Endodermal cell (in vitro differentiated cells): ENCODE measurements at regions not wholly inside any gene's neighbourhood (a gene's known extent, or its start where the extent isn't known, plus 50 kb on each side); places are given as distances from the start of the nearest gene placed in this dataset.

Source experiments
- DNase-seq: peaks from one replicate; pipeline ENCODE4 v3.0.0-alpha.2; 2017
- H3K27ac ChIP-seq: 2 replicates; pipeline ENCODE4 v1.5.1; 2013; ENCODE audit warnings: mild to moderate bottlenecking, low read depth, low read length, moderate library complexity
- H3K27me3 ChIP-seq: 2 replicates; pipeline ENCODE4 v1.6.1; 2013; ENCODE audit warnings: mild to moderate bottlenecking, low read length, moderate library complexity; ENCODE audit not compliant: insufficient read depth, control insufficient read depth, poor library complexity, severe bottlenecking
- H3K36me3 ChIP-seq: 2 replicates; pipeline ENCODE4 v1.7.0; 2013; ENCODE audit warnings: mild to moderate bottlenecking, low read length, moderate library complexity; ENCODE audit not compliant: control insufficient read depth, insufficient read depth
- H3K4me1 ChIP-seq: one replicate; pipeline ENCODE4 v1.7.0; 2013; ENCODE audit warnings: low read length; ENCODE audit not compliant: control insufficient read depth, insufficient read depth
- H3K4me3 ChIP-seq: 2 replicates; pipeline ENCODE4 v1.5.1; 2013; ENCODE audit warnings: mild to moderate bottlenecking, low read length, moderate library complexity
- H3K9ac ChIP-seq: 2 replicates; pipeline ENCODE4 v1.6.1; 2013; ENCODE audit warnings: mild to moderate bottlenecking, low read length, moderate library complexity; ENCODE audit not compliant: poor library complexity, severe bottlenecking; ENCODE audit errors: extremely low read depth
- H3K9me3 ChIP-seq: 2 replicates; pipeline ENCODE4 v1.6.1; 2013; ENCODE audit warnings: mild to moderate bottlenecking, low read length, moderate library complexity; ENCODE audit not compliant: control insufficient read depth
- H3K27ac Mint-ChIP-seq: 2 replicates; pipeline ENCODE4 v1.8.0; 2020; ENCODE audit warnings: mixed read lengths
- H3K27me3 Mint-ChIP-seq: 2 replicates; pipeline ENCODE4 v1.8.0; 2021; ENCODE audit warnings: mild to moderate bottlenecking, mixed read lengths; ENCODE audit not compliant: insufficient read depth
- H3K36me3 Mint-ChIP-seq: 2 replicates; pipeline ENCODE4 v1.8.0; 2020; ENCODE audit warnings: low read depth, mixed read lengths
- H3K4me1 Mint-ChIP-seq: 2 replicates; pipeline ENCODE4 v1.8.0; 2020; ENCODE audit warnings: mixed read lengths
- H3K4me3 Mint-ChIP-seq: 2 replicates; pipeline ENCODE4 v1.8.0; 2020; ENCODE audit warnings: mild to moderate bottlenecking, moderate library complexity, mixed read lengths
- H3K9me3 Mint-ChIP-seq: 2 replicates; pipeline ENCODE4 v1.8.0; 2020; ENCODE audit warnings: mild to moderate bottlenecking, mixed read lengths
- CTCF ChIP-seq: fragments of 200-600 bp; sonication (generic); conservative IDR thresholded peaks from 2 replicates; pipeline ENCODE4 v1.5.0; 2021; ENCODE audit warnings: antibody characterized with exemption, mild to moderate bottlenecking
- WGBS, 2 experiments: methylation state at CpG; one replicate each; pipeline versions ENCODE4 v1.1.5 to v1.1.7; 2013; ENCODE audit warnings: missing lambda C conversion rate in 2 of 2, mixed read lengths in 1 of 2; ENCODE audit not compliant: insufficient coverage in 1 of 2, insufficient read length in 1 of 2; 5-methylcytosine and 5-hydroxymethylcytosine counted together

GRCh38 chr13:90455067-90455466, 892.4 kb upstream of the MIR17HG start:
- Mint-ChIP-seq H3K4me3 (no peak overlapping the region), H3K4me1 (no peaks in the 10 kb centered on the region), H3K36me3 (no peaks in the 10 kb centered on the region), H3K9me3 (peaks cover 2% of the 10 kb centered on the region), H3K27ac (no peak overlapping the region), H3K27me3 (no peaks in the 10 kb centered on the region)
- Histone ChIP-seq H3K27me3 (no peaks in the 10 kb centered on the region), H3K4me1 (no peaks in the 10 kb centered on the region), H3K27ac (no peak overlapping the region), H3K9me3 (no peaks in the 10 kb centered on the region), H3K4me3 (no peak overlapping the region), H3K36me3 (no peaks in the 10 kb centered on the region), H3K9ac (no peak overlapping the region)
- no peak for DNase-seq
- no peak for TF ChIP-seq CTCF
- 88% methylated on average over 1 of the region's 1 CpG; no CpG with 5 or more reads in 1 of the 2 experiments for WGBS, 2 experiments

- no peak for TF ChIP-seq CTCF
- H3K36me3 Mint-ChIP-seq: no peaks in the 10 kb centered on the region
- Histone ChIP-seq H3K36me3 (no peaks in the 10 kb centered on the region), H3K27me3 (no peaks in the 10 kb centered on the region), H3K27ac (no peak overlapping the region), H3K4me1 (no peaks in the 10 kb centered on the region), H3K9ac (no peak overlapping the region), H3K4me3 (no peak overlapping the region), H3K9me3 (no peaks in the 10 kb centered on the region)
- H3K27ac Mint-ChIP-seq: no peak overlapping the region
- H3K4me1 Mint-ChIP-seq: no peaks in the 10 kb centered on the region
- H3K27me3 Mint-ChIP-seq: no peaks in the 10 kb centered on the region
- peaks cover 2% of the 10 kb centered on the region for H3K9me3 Mint-ChIP-seq
- WGBS, 2 experiments: 75 to 96% methylated on average over 3 to 4 of the region's 4 CpGs
- no peak overlapping the region for H3K4me3 Mint-ChIP-seq
- DNase-seq: no peak
Observed at GRCh38 chr13:90455823-90456222, 891.7 kb upstream of the MIR17HG start.

DNA sequence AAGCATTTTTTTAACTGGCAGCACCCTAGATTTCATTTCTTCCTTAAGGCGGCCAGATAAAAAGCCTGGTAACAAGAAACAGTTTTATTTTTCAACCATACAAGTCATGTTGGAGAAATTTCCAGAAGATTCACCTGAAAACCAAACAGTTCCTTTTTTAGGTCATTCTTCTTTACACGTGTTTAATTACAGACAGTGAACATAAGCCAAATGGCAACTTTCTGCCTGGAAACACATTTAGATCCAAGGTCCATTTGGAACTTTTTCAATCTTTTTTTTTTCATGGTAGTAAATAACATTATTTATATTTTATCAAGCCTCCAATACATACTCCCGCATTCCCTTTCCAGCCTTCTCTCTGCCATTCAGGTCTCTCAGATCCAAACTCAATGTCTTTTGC, 886.1 kb upstream of the MIR17HG start:
- no peaks in the 10 kb centered on the region for H3K36me3 Mint-ChIP-seq
- H3K27ac Mint-ChIP-seq: no peak overlapping the region
- H3K9me3 ChIP-seq: no peaks in the 10 kb centered on the region
- no peak overlapping the region for H3K9ac ChIP-seq
- no peak for DNase-seq
- peaks cover 2% of the 10 kb centered on the region for H3K9me3 Mint-ChIP-seq
- no peak overlapping the region for H3K4me3 ChIP-seq
- no peak overlapping the region for H3K27ac ChIP-seq
- no peaks in the 10 kb centered on the region for H3K36me3 ChIP-seq
- no peaks in the 10 kb centered on the region for H3K4me1 ChIP-seq
- WGBS, 2 experiments: 88 to 92% methylated on average over 2 to 3 of the region's 3 CpGs
- no peak overlapping the region for H3K4me3 Mint-ChIP-seq
- TF ChIP-seq CTCF: no peak
- no peaks in the 10 kb centered on the region for H3K4me1 Mint-ChIP-seq
- no peaks in the 10 kb centered on the region for H3K27me3 Mint-ChIP-seq
- no peaks in the 10 kb centered on the region for H3K27me3 ChIP-seq
